NCI-H524 (cell line): ENCODE measurements at regions not wholly inside any gene's neighbourhood (a gene's known extent, or its start where the extent isn't known, plus 50 kb on each side); places are given as distances from the start of the nearest gene placed in this dataset.
A peak's percentile ranks its signal among the peaks of the same experiment; 100 is the strongest.
"Not testable (repeated sequence)": the region's sequence is repeated elsewhere in the genome, so short reads cannot be mapped to it uniquely, and the experiment has no call there.

Experiments used
- DNase-seq, 2 experiments: peaks; one replicate each; lab custom pipeline; 2025; lab: John Stamatoyannopoulos, UW

DNA sequence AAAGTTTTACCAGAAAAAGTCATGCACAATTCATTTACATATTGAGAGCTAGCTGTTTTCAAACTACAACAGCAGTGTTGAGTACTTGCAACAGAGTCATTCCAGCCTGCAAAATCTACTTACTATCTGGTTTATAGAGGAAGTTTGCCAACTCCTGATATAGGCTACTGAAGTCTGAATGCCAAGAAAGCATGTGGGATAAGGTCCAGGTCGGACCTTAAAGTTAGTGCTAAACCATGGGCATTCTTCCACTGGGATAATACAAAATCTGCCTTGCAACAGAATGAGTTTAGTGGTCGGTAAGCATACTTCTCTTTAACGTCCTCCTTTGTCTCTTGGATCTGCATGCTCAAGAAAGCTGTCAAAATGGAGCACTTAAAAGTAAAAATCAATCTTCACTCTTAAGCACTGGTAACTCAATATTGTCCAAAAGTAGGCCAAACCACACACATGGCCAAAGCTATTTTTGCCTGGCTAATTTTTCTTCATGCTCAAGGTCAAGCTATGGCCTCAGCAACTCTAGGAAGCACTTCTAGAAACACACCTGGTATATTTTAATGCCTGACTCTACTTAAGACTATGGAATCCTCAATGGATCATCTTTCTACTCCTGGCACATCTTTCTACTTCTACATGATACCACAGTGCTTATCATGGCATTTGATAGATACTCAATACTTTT, 364.9 kb upstream of the KITLG start:
- no peak for DNase-seq

DNA sequence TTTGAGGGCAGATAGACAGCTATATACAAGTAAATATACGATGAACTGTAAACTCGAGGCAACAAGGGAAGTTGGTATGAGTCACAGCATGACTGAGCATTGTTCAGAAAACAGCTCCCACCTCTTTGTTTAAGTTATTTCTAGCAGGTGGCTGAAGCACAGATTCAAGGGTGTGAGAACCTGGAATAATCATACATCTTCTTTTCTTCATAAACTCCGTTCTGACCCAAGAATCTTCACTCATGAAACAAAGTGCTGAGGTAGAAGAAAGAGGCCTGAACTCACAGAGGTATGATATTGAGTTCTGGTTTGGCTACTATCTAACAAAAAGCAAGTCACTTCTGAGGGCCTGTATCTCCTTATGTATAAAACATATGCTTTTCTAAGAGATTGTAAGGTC, 364.1 kb upstream of the KITLG start:
- DNase-seq, result no peak

DNA sequence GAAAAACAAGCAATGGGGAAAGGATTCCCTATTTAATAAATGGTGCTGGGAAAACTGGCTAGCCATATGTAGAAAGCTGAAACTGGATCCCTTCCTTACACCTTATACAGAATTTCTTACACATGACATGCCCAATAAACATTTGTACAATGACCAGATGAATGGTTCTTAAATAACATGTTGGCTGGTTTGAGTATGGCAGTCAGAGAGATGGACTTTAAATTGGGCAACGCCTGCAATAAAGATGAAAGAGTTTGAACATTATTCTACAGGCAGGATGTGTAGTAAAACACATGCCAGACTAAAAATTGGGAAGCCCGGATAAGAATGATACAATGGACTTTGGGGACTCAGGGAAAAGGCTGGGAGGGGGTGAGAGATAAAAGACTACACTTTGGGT, 360.6 kb upstream of the KITLG start:
- DNase-seq, result no peak

DNA sequence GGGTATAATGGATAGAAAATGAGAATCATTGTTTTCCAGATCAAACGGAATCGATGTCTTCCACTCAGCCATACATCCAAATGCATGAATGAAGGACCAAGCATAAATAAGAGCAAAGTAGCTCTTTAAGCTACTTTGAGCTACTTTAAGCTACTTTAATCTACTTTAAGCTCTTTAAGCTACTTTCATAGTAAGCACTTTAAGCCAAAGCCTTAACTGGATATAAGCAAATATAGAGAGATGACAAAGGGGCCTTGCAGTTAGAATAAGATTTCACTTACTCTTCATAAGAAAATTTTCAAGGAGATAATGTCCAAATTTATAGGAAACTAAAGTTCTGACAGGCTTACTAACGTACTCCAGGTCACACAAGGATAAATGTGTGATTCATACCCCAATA, 355.6 kb upstream of the KITLG start:
- DNase-seq, result peak; percentile 5 to 70

DNA sequence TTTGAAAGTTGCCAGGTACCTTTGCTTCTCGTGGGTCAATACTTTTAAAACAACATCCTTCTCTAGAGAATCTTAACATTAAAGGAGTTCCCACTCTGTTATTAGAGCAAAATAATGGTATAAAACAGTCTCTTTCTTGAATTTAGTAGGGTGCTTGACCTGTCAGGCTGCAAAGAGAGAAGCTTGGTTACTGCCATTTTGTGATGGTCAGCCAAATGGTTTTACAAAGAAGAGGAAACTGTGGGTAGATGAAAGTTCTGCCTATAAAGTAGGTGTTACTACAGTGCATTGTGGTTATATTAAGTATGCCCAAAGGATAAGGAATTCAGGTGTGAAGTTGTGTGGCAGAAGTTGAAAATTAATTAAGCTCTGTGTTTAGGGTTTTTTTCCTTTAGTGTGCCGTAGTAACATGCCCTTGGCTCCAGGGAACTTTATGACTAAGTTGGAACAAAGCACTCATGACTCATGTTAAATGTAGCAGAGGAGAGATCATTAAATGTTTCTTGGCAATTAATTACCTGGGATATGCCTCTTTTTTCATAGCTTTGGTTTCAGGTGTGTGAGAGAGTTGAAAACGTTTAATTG, 354.0 kb upstream of the KITLG start:
- no peak for DNase-seq

DNA sequence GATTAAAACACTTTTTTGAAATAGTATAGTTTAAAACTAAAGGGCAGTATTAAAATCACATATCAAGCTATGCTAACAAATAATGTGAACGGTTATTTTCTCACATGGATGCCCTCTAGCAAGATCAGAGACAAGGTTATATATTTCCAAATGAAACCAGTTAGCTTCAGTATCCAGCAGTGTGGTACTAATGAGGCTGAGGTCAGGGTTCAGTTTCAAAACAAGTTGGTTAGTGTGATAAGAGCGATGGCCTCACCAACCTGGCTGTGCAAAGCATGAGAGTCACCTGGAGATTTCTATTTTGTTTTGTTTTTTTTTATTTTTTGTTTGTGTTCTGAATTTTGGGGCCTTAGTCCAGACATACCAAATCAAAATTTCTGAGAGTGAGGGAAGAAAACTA, 352.2 kb upstream of the KITLG start:
- no peak for DNase-seq

DNA sequence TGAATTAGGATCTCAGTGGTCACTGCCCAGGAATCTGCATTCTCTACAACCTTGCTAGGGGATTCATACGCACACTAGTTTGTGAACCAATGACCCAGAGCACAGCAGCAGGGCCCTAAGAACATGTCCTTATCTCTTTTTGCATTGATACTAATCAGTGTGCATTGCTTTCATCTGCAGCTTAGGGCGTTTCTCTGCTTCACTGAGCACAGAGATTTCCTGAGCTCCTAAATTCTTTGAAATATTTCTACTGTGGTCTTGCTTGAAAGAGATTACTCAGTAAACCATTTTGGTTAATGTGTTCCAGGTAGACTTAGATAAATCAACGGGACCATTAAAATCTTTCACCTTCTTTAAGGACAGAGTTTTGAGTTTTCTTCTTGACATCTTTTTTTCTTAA, 351.3 kb upstream of the KITLG start:
- DNase-seq, result no peak

DNA sequence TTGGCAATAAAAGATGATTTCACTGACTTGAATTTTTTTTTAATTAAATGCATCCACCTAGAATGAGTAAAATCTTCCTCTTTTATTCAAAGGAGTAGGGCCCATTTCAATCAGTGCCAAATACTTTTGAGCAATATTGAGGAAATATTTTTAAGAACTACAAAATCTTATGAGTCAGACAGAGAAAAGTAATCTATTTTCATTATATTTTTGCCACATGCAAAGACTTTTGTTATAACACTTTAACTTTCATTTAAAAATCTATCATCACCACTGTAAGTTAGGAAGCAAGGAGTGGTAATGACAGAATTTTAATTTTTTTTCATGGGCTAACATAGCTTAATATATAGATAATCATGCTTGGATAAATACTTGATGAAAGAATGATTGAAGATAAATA, 345.2 kb upstream of the KITLG start:
- DNase-seq, result no peak

DNA sequence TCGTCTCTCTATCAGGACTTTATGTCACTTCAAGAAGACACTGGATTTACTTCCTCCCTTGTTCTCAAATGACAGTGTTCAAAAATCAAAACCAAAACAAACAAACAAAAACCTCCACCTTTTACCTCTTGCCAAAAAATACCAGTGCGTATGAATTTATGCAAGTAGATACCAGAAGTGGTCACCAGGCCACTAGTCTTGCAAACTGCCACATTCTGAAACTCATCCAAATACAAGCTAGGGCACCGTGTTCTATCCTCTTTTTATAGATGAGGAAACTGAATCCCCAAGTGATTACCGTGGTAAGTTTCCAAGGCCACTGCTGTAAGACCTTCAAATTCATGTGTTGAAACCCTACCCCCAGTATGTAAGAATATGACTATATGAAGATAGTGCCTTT, 343.9 kb upstream of the KITLG start:
- no peak for DNase-seq

DNA sequence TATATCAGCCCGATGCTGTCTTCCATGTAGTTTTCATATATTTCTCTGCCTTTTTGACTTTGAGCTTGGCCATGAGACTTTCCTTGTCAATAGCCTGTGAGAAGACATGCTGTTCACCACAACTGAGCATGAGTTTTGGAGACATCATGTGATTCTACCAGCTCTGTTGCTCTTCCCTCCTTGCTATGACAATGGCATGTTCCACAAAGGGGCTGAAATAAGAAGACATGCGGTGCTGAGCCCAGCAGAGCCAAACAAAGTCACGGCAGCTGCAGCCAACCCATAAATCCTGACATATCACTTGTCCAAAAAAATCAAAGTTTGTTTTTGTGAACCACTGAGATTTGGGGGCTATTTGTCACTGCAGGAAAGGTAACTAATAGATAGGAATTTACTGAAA, 343.4 kb upstream of the KITLG start:
- DNase-seq, result no peak

DNA sequence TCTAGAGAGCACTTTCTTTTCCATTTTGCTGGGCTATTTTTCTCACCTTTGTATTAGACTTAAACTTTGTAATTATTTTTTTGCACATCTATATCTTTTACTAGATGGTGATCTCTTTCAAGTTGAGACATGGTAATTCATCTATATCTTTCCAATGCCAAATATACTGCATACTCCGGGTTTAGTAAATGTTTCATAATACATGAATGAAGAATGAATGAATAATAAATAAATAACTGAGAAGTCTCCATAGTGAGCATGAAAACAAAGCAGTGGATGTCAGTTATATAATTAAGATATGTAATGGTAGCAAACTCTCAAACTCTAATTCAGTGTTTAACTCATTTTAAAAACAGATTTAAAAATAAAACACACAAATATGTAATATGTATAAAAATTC, 342.5 kb upstream of the KITLG start:
- DNase-seq, result no peak

DNA sequence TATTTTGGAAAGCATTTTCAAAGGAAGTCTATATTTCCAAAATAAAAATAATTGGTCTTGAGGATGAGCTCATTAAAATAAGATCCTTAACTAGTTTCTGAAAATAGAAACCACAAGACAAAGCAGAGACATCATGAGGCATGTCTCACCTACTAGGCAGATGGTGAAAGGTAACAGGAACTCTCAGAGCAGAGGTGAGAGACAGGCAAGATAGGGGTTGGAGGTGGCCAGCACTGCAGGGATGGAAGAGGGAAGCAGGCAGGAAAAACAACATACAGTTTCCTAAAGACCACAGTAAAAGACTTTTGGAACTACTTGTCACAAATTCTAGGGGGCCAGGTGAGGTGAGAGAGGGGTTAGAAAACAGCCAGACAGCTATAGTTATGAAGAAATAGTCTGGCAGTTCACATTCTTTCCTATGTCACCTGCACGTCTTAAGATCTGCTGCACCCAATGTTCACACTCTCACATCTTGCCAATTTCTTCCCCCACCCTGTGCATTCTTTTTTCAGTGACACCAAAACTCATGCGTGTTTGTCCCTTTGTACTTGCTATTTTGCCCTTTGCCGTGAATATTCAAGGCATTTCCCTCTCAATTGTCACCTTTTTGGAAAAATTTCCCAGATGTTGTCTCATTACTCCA, 341.7 kb upstream of the KITLG start:
- DNase-seq, result no peak

DNA sequence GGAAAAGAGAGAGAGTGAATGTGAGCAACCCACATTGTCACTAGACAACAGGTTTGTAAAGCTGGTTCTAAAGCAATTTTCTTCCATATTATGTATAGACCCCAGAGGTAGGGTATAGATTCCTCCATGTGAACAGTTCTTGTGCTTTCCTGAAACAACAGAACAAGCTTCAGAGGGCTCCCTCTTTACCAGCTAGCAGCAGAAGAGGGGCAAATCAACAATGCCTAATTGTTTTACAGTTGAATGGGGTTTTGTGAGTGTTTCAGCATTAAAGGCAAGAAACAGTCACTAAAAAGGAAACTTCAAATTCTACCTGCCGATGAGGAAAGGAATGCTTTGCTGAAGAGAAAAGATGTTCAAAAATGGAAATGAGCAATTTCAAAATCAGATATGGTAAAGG, 341.2 kb upstream of the KITLG start:
- no peak for DNase-seq

DNA sequence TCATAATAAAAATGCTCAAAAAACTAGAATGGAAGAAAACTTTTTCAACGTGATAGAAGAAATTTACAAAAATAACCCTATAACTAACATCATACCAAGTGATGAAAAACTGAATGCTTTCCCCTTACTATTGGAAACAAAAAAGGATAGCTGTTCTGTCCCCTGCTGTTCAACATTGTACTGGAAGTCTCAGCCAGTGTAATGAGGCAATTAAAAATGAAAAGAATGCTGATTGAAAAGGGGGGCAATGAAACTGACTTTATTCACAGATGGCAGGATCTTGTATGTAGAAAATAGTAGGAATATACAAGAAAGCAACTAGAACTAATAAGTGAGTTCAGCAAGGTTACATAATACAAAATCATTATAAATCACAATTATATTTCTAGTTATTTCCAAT, 337.9 kb upstream of the KITLG start:
- DNase-seq, result no peak

DNA sequence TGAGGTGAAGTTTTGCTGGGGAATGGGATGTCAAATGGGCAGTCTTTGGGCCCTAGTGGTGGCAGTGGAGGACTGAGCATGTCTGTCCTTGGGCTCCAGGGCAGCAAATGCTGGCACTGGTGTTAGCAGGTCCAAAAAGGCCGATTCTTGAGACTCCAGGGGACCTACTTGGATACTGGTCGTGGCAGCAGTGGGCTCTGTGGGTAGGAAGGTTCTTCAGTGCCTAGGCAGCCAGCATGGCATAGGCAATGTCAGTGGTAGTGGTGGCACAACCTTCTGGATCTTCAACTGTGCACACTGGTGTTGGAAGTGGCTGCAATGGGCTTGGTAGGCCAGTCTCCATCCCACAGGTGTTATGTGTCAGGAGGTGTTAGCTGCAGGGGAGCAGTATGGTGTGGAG, 334.7 kb upstream of the KITLG start:
- no peak for DNase-seq

DNA sequence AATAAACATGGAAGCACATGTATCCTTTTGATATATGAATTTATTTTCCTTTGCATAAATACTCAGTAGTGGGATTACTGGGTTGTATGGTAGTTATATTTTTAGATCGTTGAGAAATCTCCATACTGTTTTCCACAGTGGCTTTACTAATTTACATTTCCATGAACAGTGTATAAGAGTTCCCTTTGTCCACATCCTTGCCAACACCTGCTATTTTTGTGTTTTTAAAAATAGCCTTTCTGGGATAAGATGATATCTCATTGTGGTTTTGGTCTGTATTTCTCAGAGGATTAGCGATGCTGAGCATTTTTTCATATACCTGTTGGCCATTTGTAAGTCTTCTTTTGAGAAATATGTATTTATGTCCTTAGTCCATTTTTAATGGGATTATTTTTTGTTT, 329.2 kb upstream of the KITLG start:
- no peak for DNase-seq

DNA sequence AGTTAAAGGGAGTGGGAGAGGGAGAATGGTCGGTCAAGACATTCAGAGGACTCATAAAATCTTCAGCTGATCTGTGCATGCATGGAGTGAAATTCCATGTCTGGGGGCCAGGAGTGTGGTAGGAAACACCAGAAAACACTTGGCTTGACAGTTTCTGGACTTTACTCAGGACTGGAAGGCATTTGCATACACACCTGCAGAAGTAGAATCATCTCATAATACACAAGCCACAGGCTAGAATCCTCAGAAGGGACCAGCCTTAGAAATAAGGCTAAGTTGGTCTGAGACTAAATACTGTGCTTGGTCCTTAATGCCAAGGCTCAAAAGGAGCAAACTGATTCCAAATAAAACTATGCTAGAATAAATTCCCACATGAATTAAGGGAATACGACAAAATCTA, 328.1 kb upstream of the KITLG start:
- no peak for DNase-seq

DNA sequence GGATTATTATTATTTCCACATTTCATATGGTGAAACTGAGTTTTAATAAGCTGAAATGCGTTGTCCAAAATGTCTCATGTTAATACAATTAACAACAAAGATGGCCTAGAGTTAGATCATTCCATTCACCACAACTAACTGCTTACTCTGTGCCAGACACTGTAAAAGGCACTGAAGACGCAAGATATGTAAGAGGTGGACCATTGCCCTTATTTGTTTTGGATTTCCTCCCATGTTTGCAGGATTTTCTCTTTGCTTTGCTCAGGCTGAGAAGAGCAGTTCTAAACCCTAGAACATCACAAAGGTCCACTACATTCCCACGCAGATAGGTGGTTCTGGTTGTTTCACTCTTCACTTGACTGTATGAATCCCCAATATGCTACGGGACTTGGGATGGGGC, 324.4 kb upstream of the KITLG start:
- no peak for DNase-seq

DNA sequence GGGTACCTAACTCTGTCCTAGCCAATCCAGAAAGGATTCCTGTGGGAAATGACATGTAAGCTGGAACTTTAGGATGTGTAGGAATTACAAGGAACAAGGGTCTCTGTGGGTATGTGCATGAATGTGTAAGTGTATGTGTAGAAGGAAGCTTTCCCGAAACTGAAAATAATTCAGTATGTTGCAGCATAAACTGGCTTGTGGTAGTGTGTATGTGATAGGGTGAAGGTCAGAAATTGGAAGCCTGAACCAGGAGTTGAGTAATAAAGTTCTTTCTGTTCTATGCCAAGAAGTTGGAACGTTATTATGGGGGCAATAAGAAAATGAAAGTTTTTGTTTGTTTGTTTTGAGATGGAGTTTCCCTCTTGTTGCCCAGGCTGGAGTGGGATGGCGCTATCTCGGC, 323.1 kb upstream of the KITLG start:
- no peak for DNase-seq

DNA sequence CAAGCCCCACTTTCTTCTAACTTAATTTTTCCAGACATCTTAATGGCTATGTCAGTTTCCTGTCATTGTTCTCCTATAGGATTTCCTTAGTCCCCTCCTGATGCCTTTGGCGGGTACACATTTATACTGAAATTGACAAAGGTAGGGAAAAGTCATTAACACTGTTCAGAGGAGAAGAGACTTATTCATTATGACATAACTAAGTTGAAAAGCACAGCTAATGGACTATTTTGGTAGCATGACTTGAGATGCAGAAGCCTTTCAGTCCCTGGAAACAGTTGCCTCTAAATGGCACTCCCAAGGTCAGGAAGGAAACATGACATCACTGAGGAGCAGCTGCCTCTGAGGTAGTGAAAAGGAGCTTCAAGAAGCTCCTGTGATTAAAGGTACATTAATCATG, 317.5 kb upstream of the KITLG start:
- no peak for DNase-seq

DNA sequence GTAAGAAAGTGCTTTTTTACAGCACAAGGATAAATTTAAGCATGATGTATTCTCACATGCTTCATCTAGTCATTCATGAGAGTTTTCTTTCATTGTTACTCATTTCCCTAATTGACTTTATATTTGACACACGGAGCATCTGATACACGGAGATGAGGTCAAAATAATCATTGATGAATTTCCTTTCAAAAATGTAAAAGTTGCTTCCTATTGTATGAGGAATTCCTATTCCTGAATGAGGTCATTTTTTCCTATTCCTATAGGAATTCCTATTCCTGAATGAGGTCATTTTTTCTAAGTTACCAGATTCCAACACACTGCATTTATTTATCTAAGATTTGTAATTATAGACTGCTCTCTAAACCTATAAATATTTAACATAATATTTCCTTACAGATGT, 316.7 kb upstream of the KITLG start:
- DNase-seq, result no peak

DNA sequence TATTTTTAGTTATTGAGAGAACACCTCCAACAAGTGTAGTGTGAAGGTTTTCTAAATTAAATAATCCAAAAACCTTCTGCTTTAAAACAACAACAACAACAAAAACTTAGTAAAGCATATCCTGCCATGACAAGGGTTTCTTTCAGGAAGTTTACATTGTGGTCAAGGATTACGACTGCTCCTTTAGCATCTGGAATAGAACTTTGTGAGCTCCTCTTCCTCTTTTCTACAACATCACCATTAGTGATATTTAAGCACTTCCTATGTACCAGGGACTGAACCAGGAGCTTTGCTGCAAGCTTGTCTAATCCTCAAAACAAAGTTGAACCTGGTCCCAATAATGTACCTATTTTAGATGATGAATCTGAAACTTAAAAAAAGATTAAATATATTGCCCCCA, 315.4 kb upstream of the KITLG start:
- no peak for DNase-seq

DNA sequence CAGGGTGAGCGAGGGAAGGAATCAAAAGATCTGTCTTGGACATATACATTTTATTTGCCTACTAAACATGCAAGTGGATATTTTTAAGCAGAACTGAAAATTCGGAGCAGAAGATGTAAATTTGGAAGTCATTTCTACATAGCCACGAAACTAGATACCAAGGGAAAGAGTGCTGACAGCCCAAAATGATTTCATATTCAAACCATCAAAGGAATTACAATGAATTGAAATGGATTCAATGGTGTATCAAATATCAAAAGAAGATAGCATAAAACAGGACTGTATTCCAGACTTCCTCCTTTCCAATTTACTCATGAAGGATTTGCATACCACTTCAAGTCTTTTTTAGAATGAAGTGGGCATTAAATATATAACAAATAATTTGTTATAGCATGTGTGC, 313.5 kb upstream of the KITLG start:
- DNase-seq, result no peak

DNA sequence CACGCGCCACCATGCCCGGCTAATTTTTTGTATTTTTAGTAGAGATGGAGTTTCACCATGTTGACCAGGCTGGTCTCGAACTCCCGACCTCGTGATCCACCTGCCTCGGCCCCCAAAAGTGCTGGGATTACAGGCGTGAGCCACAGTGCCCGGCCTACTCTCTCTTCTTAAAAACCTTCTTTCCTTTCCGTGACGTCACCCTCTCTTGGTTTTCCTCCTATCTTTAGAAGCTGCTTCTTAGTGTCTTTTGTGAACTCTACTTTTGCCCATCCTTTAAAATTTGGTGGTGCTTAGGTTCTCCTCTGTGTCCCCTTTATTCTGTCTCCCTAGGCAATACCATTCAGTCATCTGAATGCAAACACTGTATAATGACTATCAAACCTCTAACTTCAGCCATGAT, 311.2 kb upstream of the KITLG start:
- not testable (repeated sequence) for DNase-seq
